ENCODE measurements at regions not wholly inside any gene's neighbourhood (a gene's known extent, or its start where the extent isn't known, plus 50 kb on each side); places are given as distances from the start of the nearest gene placed in this dataset.

GRCh38 chr2:88831071-88831791 is 139.8 kb downstream of the RPIA start:
- Histone ChIP-seq H2AFZ (ENCODE audit: insufficient read depth, low read depth, low read length, poor library complexity, severe bottlenecking) (no peak overlapping the region), H3K4me2 (replicated peaks; ENCODE audit: extremely low read depth, low read length, poor library complexity, severe bottlenecking) (no peak overlapping the region), H3K79me2 (ENCODE audit: insufficient read depth, low read length) (no peaks in the 10 kb centered on the region), H3K27me3 (ENCODE audit: control insufficient read depth in 2 of 2, insufficient read depth in 2 of 2, low read length in 2 of 2) (no peaks in the 10 kb centered on the region), H3K9me3 (replicated peaks in 1 of 2; ENCODE audit: control insufficient read depth in 1 of 2, insufficient read depth in 1 of 2, low read length in 2 of 2) (no peaks in the 10 kb centered on the region), H3K4me3 (replicated peaks in 1 of 3; ENCODE audit: low read depth in 2 of 3, low read length in 3 of 3) (no peak overlapping the region), H3K4me1 (ENCODE audit: control insufficient read depth in 1 of 2, insufficient read depth in 2 of 2, low read length in 2 of 2) (no peaks in the 10 kb centered on the region), H3K27ac (ENCODE audit: low read depth in 1 of 2, low read length in 2 of 2) (no peak overlapping the region), H3K9ac (ENCODE audit: insufficient read depth, low read length, poor library complexity, severe bottlenecking) (no peak overlapping the region), H4K20me1 (ENCODE audit: insufficient read depth, low read length) (no peaks in the 10 kb centered on the region), H3K36me3 (replicated peaks in 1 of 2; ENCODE audit: control insufficient read depth in 1 of 2, insufficient read depth in 2 of 2, low read length in 2 of 2) (no peaks in the 10 kb centered on the region)
- 20% methylated on average over 1 of the region's 6 CpGs for WGBS (ENCODE audit: insufficient coverage)
- intact Hi-C loops (cut with micrococcal nuclease) = no loop called here
- DNase-seq = no peak
- Mint-ChIP-seq H3K27ac (no peak overlapping the region), H3K9me3 (no peaks in the 10 kb centered on the region), H3K36me3 (no peaks in the 10 kb centered on the region), H3K27me3 (ENCODE audit: low read depth in 3 of 3) (peaks cover 0 to 2% (median 2%) of the 10 kb centered on the region in 3 donors), H3K4me1 (peaks cover 6% of the 10 kb centered on the region), H3K4me3 (no peak overlapping the region)
- TF ChIP-seq CTCF (IDR thresholded peaks at IDR 0.05) = no peak

GRCh38 chr2:88831792-88832248 is 140.3 kb downstream of the RPIA start:
- intact Hi-C loops (cut with micrococcal nuclease) = no loop called here
- peaks cover 0 to 2% (median 2%) of the 10 kb centered on the region in 3 donors for H3K27me3 Mint-ChIP-seq (ENCODE audit: low read depth in 3 of 3)
- H3K36me3 ChIP-seq (replicated peaks in 1 of 2; ENCODE audit: control insufficient read depth in 1 of 2, insufficient read depth in 2 of 2, low read length in 2 of 2) = no peaks in the 10 kb centered on the region
- no peaks in the 10 kb centered on the region for H4K20me1 ChIP-seq (ENCODE audit: insufficient read depth, low read length)
- H3K4me2 ChIP-seq (replicated peaks; ENCODE audit: extremely low read depth, low read length, poor library complexity, severe bottlenecking) = no peak overlapping the region
- no peak overlapping the region for H3K9ac ChIP-seq (ENCODE audit: insufficient read depth, low read length, poor library complexity, severe bottlenecking)
- no peaks in the 10 kb centered on the region for H3K9me3 Mint-ChIP-seq
- peaks cover 6% of the 10 kb centered on the region for H3K4me1 Mint-ChIP-seq
- peak; percentile 89 for TF ChIP-seq CTCF (IDR thresholded peaks at IDR 0.05)
- H2AFZ ChIP-seq (ENCODE audit: insufficient read depth, low read depth, low read length, poor library complexity, severe bottlenecking) = peak overlapping the region; percentile 43
- no peak overlapping the region for H3K27ac Mint-ChIP-seq
- WGBS (ENCODE audit: insufficient coverage) = 34% methylated on average over 6 of the region's 7 CpGs
- no peaks in the 10 kb centered on the region for H3K27me3 ChIP-seq (ENCODE audit: control insufficient read depth in 2 of 2, insufficient read depth in 2 of 2, low read length in 2 of 2)
- H3K4me3 Mint-ChIP-seq = no peak overlapping the region
- H3K27ac ChIP-seq (ENCODE audit: low read depth in 1 of 2, low read length in 2 of 2) = no peak overlapping the region
- H3K4me3 ChIP-seq (replicated peaks in 1 of 3; ENCODE audit: low read depth in 2 of 3, low read length in 3 of 3) = no peak overlapping the region
- no peaks in the 10 kb centered on the region for H3K36me3 Mint-ChIP-seq
- no peaks in the 10 kb centered on the region for H3K79me2 ChIP-seq (ENCODE audit: insufficient read depth, low read length)
- no peaks in the 10 kb centered on the region for H3K9me3 ChIP-seq (replicated peaks in 1 of 2; ENCODE audit: control insufficient read depth in 1 of 2, insufficient read depth in 1 of 2, low read length in 2 of 2)
- no peaks in the 10 kb centered on the region for H3K4me1 ChIP-seq (ENCODE audit: control insufficient read depth in 1 of 2, insufficient read depth in 2 of 2, low read length in 2 of 2)
- peak; percentile 18 to 53 (median 27) for DNase-seq

Data from CD14-positive monocyte (primary cell).